ENCODE measurements at regions not wholly inside any gene's neighbourhood (a gene's known extent, or its start where the extent isn't known, plus 50 kb on each side); places are given as distances from the start of the nearest gene placed in this dataset.
A peak's percentile ranks its signal among the peaks of the same experiment; 100 is the strongest.

DNA sequence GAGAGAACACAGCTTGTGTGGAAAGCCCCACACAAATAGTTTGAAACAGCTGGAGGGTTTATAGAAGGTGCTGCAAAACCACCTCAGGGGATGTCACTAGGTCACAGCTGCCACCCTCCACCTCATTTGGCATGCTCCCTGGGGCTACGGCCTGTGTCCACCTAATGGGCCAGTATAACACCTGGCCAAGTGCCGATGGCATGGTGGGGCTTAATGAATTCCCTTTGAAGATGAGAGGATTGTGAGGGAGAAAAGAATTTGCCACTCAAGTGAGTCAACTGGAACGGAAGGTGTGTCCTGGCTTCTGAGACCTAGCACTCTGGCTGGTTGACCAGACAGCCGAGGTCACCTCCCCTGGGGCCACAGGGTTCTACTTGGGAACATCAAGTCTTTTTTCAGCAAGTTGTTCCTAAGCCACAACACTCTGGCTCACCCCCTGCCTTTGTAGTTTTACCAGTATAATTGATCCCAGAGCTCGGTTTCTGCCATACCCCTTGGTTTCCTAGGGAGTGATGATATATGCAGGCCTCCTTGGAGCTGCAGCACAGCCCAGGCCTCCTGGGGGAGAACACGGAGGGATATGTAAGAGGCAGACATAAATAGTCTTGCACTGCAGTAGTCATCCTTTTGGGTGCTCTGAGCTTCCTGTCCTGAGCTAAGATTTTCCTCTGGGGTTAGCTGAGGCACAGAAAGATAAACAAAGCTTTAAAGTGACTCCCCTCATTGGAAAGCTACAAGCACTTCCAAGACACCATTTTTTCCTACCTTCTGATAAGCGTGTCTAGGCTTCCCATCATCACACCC is 178.2 kb upstream of the LPP start:
- DNase-seq (ENCODE audit: low spot score): no peak

DNA sequence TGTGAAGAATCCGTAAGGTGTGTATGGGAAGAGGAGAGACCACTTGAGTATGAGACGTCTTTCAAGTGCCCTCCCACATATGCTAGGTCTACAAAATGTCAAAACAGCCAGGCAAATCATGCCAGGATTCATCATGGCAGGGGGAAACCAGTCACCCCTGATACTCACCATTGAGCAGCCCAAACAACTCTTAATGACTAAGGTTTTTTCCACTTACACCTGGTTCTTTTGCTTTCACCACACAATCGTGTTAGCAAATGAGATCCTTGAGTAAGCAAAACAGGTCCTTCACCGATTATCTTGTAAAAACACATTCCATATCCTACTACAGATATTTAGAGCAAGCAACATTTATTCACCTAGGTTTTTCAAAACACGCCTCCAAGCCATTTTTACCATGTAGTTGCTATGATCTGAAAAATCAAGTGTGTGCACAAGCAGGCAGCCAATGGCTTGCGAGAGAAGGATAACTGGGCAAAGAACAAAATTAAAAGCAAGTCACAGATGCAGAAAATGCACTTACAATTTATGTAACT is 177.5 kb upstream of the LPP start:
- DNase-seq (ENCODE audit: low spot score): no peak

DNA sequence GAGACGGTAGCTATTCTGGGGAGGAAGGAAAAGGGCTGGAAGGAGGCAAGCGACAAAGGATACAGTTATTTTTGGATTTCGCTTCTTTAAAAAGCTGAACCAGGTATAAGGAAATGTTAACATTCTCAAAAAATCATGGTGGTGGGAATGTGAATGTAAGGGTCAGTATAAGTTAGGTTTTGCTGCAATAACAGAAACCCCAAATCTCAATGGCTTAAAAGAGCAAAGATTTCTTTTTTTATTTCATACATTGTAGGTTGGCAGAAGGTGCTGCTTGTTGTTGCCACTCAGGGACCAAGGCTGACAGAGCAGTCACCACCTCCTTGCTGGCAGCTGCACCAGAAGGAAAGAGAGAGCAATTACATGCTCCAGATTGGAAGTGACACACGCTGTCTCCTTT is 176.3 kb upstream of the LPP start:
- DNase-seq (ENCODE audit: low spot score): no peak

GRCh38 chr3:187978433-187979011 is 175.4 kb upstream of the LPP start:
- DNase-seq (ENCODE audit: low spot score): no peak

- DNase-seq (ENCODE audit: low spot score): no peak
These were observed 174.4 kb upstream of the LPP start for GRCh38 chr3:187979564-187979963.

DNA sequence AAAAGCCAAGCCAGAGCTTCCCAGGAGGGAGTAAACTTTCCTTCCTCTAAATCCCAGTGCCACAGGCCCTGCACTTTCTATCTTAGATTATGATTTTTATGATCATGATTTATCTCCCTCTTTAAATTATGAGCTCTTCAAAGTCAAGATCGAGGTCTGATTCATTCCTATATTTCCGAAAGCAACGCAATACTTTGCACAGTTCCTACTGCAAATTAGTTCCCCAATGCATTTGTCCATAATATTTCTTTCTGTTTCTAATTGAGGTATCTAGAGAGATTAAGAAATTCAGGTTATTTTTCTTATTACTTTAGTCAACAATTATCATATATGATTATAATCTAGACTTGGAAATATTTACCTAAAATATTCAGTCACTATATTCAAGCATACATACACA is 173.1 kb upstream of the LPP start:
- no peak for DNase-seq (ENCODE audit: low spot score)

- DNase-seq (ENCODE audit: low spot score): no peak
These were observed 171.8 kb upstream of the LPP start for GRCh38 chr3:187982142-187982541.

DNA sequence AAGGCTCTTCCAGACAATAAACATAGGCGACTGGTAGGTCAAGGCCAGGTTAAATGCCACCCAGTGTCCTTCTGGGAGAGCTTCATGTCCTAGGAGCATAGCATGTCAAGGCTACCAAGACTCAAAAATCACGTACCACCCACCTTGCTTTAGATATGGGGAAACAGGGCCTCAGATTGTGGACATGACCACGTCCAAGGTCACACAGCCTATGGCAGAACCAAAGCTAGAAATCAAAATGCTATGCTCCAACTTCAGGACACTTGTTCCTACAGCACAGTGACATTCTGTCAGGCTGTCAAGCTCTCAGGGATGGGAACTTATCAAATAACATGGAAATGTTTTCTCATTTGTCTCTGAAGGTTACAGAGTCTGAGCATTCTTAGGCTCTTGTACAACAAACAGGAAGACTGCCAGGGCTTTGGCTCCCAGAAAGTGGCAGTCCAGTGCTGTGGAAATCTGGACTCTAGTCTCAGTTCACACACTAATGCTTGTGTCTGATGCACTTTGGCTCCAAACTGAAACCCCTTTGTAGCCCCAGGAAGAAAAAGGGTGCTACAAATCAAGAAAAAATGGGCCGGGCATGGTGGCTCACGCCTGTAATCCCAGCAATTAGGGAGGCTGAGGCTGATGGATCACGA is 170.4 kb upstream of the LPP start:
- no peak for DNase-seq (ENCODE audit: low spot score)

- DNase-seq (ENCODE audit: low spot score): no peak
These were observed 168.3 kb upstream of the LPP start for GRCh38 chr3:187985647-187986046.

GRCh38 chr3:187986514-187986934 is 167.4 kb upstream of the LPP start:
- DNase-seq (ENCODE audit: low spot score): no peak

- DNase-seq (ENCODE audit: low spot score): no peak
These were observed 166.8 kb upstream of the LPP start for GRCh38 chr3:187987187-187987586.

DNA sequence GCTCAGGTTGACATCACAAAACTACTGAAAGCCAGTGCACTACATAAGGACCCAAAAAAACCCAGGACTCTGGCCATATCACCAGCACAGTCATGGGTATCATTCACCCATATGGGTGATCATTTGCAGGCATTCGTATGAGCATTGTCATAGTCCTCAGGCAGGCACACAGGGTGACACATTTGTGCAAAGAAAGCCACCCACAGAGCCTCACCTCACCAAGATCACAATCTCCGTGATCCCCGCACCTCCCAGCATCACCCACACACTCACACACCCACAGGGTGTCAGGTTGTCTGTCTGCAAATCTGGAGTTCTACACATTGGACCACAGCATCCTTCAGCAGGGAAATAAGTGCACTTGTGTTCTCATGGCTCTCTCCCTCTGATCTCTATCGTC is 166.0 kb upstream of the LPP start:
- no peak for DNase-seq (ENCODE audit: low spot score)

- DNase-seq (ENCODE audit: low spot score): peak; percentile 42
These were observed 164.3 kb upstream of the LPP start for GRCh38 chr3:187989575-187990153.

GRCh38 chr3:187992609-187993008 is 161.3 kb upstream of the LPP start:
- DNase-seq (ENCODE audit: low spot score): no peak

- no peak for DNase-seq (ENCODE audit: low spot score)
These were observed 159.5 kb upstream of the LPP start for GRCh38 chr3:187994221-187995042.

GRCh38 chr3:187995043-187995400 is 158.9 kb upstream of the LPP start:
- no peak for DNase-seq (ENCODE audit: low spot score)

- no peak for DNase-seq (ENCODE audit: low spot score)
These were observed 158.3 kb upstream of the LPP start for GRCh38 chr3:187995667-187996066.

GRCh38 chr3:187996609-187997008 is 157.3 kb upstream of the LPP start:
- no peak for DNase-seq (ENCODE audit: low spot score)

DNA sequence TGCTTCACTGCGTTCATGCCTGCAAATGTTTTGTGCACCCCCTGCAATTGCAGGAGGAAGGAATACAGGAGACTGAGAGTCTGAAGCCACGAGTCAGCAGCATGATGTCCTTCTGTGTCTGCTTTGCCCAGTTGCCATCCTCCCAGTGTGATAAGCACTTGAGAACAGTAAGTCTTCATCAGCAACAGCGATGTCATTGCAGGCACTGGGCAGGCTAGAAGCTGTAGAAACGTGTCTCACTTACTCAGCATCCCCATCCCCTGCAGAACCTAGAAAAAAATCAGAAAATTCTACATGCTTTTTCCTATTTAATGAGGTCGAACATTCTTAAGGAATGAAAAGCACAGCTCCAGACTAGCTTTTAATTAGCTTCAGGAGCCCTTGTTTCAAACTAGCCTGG is 156.5 kb upstream of the LPP start:
- no peak for DNase-seq (ENCODE audit: low spot score)

DNA sequence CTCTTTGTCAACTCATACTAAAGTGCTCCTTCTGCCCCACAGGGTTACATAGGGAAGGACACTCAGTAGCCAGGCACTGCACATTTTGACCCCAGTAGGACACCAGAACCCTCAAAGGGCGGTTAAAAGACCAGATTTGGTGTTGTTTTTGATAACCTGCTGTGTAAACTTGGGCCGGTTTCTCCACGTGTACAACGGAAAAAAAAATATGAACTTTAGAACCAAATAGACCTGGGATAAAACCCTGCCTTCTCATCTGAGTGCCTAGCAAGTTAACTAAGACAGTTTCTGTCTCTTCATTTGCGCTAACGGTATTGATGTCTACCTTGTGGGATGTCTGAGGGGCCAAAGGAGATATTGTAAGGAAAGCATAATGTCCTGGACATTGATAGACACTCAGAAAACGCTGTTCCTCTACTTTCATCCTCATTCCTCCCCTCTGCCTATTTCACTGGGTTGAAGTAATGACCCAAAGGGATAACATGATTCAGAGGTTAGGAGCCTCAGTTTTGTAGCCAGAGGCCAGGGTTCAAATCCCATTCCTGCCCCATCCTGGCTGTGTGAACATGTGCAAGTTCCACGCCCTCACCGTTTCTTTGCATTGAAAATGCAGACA is 155.9 kb upstream of the LPP start:
- no peak for DNase-seq (ENCODE audit: low spot score)

DNA sequence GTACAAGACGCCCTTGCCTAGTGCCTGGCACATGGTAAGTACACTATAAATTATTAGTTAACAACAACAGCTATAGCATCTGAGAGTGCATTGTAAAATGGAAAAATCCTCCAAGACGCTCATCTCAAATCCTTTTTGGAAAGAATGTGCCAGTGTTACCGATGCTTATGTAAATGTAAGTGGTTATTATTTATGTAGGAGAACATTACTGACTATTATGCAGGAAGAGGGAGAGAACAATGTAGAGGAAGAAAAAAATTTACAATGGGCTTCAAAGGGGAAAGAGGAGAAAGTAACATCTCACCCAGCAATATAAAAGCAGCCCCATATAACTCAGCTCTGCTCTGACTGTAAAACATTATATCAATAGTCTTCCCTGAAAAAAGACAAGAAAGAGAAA is 155.3 kb upstream of the LPP start:
- DNase-seq (ENCODE audit: low spot score): no peak

DNA sequence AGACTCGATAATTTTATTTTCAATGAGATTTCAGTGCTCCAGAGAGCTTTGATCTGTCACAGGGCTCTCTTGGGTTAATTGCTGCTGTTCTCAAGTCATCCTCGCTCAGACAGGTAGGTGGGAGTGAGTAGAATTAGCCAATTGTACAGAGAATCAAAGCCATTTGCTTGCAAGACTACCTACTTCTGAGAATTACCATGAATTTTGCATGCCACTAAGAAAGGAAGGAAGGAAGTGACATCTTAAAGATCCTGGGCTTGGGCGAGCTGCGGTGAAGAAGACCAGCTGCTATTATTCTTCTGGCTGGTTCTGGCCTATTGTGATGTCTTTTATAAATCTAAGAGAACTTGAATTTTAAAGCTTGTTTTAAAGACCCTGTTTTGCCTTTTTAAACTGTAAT is 154.1 kb upstream of the LPP start:
- DNase-seq (ENCODE audit: low spot score): no peak

All from globus pallidus (tissue), 1 donor.